Right lobe of liver (tissue), 6 donors: ENCODE measurements at regions not wholly inside any gene's neighbourhood (a gene's known extent, or its start where the extent isn't known, plus 50 kb on each side); places are given as distances from the start of the nearest gene placed in this dataset.

Experiments
- ATAC-seq, 4 donors: fragments of 200-7000 bp; cut with Tn5 transposase; one replicate each; pipeline ENCODE4 v1.9.1; 2020; ENCODE audit warnings: mild to moderate bottlenecking in 4 of 4, moderate library complexity in 4 of 4
- DNase-seq, 3 donors: peaks; one replicate each; pipeline ENCODE4 v3.0.0-alpha.2; 2020
- H3K27ac ChIP-seq, 3 donors: fragments of 200-600 bp; one replicate each; pipeline ENCODE4 v1.8.0; 2022
- H3K27me3 ChIP-seq, 2 donors: fragments of 200-600 bp; one replicate each; pipeline ENCODE4 v1.8.0; 2022
- H3K36me3 ChIP-seq, 4 donors: fragments of 200-600 bp; sonication (generic) in 1 of 4; one replicate each; pipeline versions ENCODE4 v1.5.1 to v1.8.0; 2017 to 2022; ENCODE audit warnings: control low read depth in 1 of 4
- H3K4me1 ChIP-seq, 4 donors: fragments of 200-600 bp; sonication (generic) in 1 of 4; one replicate each; pipeline versions ENCODE4 v1.5.1 to v1.8.0; 2017 to 2022; ENCODE audit warnings: control low read depth in 1 of 4
- H3K4me3 ChIP-seq, 3 donors: fragments of 200-600 bp; one replicate each; pipeline ENCODE4 v1.8.0; 2022
- H3K9me3 ChIP-seq, 4 donors: fragments of 200-600 bp; sonication (generic) in 1 of 4; one replicate each; pipeline versions ENCODE4 v1.5.1 to v1.8.0; 2017 to 2022; ENCODE audit warnings: control low read depth in 1 of 4
- POLR2A ChIP-seq: fragments of 450-650 bp; IDR thresholded peaks from one replicate; pipeline ENCODE4 v1.6.1; 2017; ENCODE audit warnings: antibody characterized with exemption, mild to moderate bottlenecking
- WGBS: methylation state at CpG from one replicate; pipeline ENCODE4 v1.1.6; 2018; ENCODE audit warnings: low coverage, low lambda C conversion rate; ENCODE audit not compliant: insufficient coverage; ENCODE audit errors: missing lambda C conversion rate; 5-methylcytosine and 5-hydroxymethylcytosine counted together
- intact Hi-C, 2 donors: fragments of 100-400 bp; cut with DNase I; formaldehyde crosslinking; loops; one replicate each; pipeline versions ENCODE4 v1.11.2 to v1.14.1; 2022
- TF ChIP-seq, protein P1 (sequence below), 4 donors: fragments of 200-600 bp in 3 of 4; fragments of 450-650 bp in 1 of 4; IDR thresholded peaks; one replicate each; pipeline versions ENCODE4 v1.5.1 to v1.8.0; 2016 to 2022; ENCODE audit warnings: antibody characterized with exemption in 4 of 4, mild to moderate bottlenecking in 2 of 4
- donor health status: DM: no; HTN: yes; CAD: no.
- donor health status: DM: no; HTN: no; CAD: no.
- donor health status: DM: no; HTN: no; CAD: no.
- donor health status: DM: no; HTN: yes; CAD: no.
- donor health status: DM: no; HTN: yes; CAD: no.

DNA sequence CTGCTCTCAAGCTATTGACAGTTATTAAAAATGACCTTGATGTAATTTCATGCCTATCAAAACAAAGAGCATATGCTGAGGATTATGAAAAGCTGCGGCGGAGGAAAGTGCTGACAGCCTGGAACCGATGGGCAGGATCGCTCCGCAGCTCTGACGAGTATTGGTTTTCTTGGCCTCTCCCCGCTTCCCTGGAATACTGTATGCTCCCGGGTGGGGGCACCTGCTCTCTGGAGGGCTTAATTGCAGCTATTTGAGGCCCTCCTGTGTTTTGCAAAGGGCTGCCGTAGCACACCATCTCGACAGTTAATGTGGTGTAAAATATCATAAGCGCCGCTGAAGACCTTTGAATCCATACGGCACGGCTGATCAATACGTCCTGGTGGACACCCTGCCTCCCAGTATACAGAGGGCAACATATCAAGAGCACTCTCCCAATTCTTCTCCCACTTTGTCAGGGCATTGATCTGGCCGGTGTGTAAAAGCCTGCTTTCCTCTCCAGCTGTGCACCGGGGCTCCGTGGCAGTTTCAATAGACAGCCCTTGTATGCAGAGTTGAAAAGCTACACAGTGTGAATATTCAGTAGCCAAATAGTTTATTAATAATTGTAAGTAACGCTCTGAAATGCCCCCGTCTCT, 662.4 kb downstream of the GALR1 start:
- ATAC-seq (no peak), DNase-seq (no peak)
- H3K27me3 ChIP-seq = no peaks in the 10 kb centered on the region
- H3K36me3 ChIP-seq = no peaks in the 10 kb centered on the region
- H3K4me1 ChIP-seq = no peaks in the 10 kb centered on the region
- H3K9me3 ChIP-seq = no peaks in the 10 kb centered on the region
- TF ChIP-seq, protein P1, sequence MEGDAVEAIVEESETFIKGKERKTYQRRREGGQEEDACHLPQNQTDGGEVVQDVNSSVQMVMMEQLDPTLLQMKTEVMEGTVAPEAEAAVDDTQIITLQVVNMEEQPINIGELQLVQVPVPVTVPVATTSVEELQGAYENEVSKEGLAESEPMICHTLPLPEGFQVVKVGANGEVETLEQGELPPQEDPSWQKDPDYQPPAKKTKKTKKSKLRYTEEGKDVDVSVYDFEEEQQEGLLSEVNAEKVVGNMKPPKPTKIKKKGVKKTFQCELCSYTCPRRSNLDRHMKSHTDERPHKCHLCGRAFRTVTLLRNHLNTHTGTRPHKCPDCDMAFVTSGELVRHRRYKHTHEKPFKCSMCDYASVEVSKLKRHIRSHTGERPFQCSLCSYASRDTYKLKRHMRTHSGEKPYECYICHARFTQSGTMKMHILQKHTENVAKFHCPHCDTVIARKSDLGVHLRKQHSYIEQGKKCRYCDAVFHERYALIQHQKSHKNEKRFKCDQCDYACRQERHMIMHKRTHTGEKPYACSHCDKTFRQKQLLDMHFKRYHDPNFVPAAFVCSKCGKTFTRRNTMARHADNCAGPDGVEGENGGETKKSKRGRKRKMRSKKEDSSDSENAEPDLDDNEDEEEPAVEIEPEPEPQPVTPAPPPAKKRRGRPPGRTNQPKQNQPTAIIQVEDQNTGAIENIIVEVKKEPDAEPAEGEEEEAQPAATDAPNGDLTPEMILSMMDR (IDR thresholded peaks at IDR 0.05) = no peak
- intact Hi-C loops = no loop called here
- H3K4me3 ChIP-seq = no peak overlapping the region
- H3K27ac ChIP-seq = no peak overlapping the region
- WGBS = 55% methylated on average over 20 of the region's 20 CpGs

DNA sequence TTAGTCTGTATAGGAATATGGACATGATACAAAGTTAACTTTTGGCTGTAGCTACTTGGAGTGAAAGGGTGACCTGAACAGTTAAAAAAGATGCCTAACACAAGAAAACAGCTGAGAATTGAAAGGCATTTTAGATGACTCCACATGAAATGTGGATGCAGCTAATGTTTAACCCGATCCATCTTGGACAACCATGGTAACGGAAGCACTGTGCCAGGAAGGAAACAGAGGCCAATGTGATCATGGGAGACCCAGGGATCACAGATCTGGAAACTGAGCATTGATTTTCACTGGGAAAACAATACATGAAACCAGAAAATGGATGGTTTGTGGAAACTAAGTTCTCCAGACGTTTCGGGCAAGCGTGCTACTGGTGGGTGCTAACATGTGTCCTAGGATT, 669.1 kb downstream of the GALR1 start:
- no peaks in the 10 kb centered on the region for H3K4me1 ChIP-seq
- H3K27me3 ChIP-seq = no peaks in the 10 kb centered on the region
- no peak overlapping the region for H3K4me3 ChIP-seq
- H3K27ac ChIP-seq = no peak overlapping the region
- DNase-seq (no peak), ATAC-seq (no peak)
- 34% methylated on average over 4 of the region's 5 CpGs for WGBS
- H3K36me3 ChIP-seq = no peaks in the 10 kb centered on the region
- intact Hi-C loops = no loop called here
- H3K9me3 ChIP-seq = no peaks in the 10 kb centered on the region
- TF ChIP-seq, protein P1 (IDR thresholded peaks at IDR 0.05) = no peak
- no peak for TF ChIP-seq POLR2A

DNA sequence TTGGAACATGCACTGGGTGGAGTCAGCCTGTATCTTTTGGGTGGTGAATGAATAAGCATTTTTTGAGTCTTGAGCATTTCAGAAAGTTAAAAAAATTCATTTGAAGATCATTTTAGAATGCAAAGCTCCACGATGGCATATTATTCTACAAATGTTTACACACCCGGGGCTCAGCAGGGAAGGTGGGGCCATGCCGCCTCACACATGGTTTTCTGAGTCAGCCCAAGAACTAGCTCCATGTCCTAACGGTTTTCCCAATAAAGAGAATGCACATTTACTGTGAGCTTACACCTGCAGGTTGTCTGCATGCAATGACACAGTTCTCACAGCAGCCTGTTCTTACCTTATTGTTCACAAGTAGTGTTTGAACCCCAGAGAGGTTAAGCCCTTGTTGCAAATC, 670.3 kb downstream of the GALR1 start:
- no peak for DNase-seq
- Histone ChIP-seq H3K27ac (no peak overlapping the region), H3K27me3 (no peaks in the 10 kb centered on the region), H3K4me3 (no peak overlapping the region), H3K36me3 (no peaks in the 10 kb centered on the region), H3K9me3 (no peaks in the 10 kb centered on the region), H3K4me1 (no peaks in the 10 kb centered on the region)
- no peak for TF ChIP-seq POLR2A
- TF ChIP-seq, protein P1 (IDR thresholded peaks at IDR 0.05) = no peak
- intact Hi-C loops = no loop called here
- 44% methylated on average over 3 of the region's 4 CpGs for WGBS
- no peak for ATAC-seq

DNA sequence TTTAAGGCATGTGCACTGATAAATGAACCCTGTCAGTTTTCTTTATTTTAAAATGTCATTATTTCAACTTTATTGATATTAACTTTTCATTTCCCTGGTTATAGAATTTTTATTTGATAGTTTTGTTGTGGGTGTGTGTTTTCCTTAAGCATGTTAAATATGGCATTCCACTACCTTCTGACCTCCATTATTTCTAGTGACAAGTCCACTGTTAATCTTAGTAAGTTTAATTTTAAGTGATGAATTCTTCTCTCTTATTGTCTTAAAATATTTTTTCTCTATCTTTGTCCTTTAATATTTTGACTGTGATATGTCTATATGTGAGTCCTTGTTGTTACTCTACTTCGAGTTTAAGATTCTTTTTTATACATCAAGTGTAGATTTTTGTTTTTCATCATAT, 685.7 kb downstream of the GALR1 start:
- WGBS = 11% methylated on average over 1 of the region's 1 CpG
- intact Hi-C loops = no loop called here
- ATAC-seq = no peak
- H3K4me1 ChIP-seq = no peaks in the 10 kb centered on the region
- TF ChIP-seq POLR2A = no peak
- no peak for DNase-seq
- H3K36me3 ChIP-seq = no peaks in the 10 kb centered on the region
- H3K27ac ChIP-seq = no peak overlapping the region
- H3K4me3 ChIP-seq = no peak overlapping the region
- no peaks in the 10 kb centered on the region for H3K27me3 ChIP-seq
- no peaks in the 10 kb centered on the region for H3K9me3 ChIP-seq

DNA sequence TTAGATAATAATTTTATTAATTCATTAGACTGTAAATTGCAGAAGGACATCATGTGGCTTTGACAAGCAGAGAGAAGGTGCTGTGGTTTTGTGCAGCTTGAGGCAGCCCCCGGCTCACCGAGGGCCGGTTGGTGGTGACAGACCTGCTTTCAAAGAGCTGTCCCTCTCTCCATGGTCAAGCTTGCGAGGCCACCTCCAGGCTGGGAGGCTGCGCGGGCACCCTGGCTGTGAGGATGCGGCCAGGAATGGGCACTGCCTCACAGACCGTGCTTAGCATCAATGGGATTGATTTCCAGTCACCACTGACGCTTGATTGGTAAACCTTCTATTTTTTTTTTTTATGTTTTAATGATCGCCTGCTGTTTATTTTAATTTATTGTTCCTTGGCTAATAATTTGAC, 690.9 kb downstream of the GALR1 start:
- ATAC-seq (no peak), DNase-seq (no peak)
- TF ChIP-seq POLR2A = no peak
- TF ChIP-seq, protein P1 (IDR thresholded peaks at IDR 0.05) = no peak
- Histone ChIP-seq H3K36me3 (no peaks in the 10 kb centered on the region), H3K27me3 (no peaks in the 10 kb centered on the region), H3K4me1 (no peaks in the 10 kb centered on the region), H3K9me3 (no peaks in the 10 kb centered on the region), H3K27ac (no peak overlapping the region), H3K4me3 (no peak overlapping the region)
- WGBS = 37% methylated on average over 6 of the region's 10 CpGs
- intact Hi-C loops = no loop called here
